Astrocyte of the spinal cord (primary cell): ENCODE measurements at regions not wholly inside any gene's neighbourhood (a gene's known extent, or its start where the extent isn't known, plus 50 kb on each side); places are given as distances from the start of the nearest gene placed in this dataset.

Experiments
- DNase-seq: peaks from one replicate; pipeline ENCODE4 v3.0.0; 2011; ENCODE audit warnings: low read depth, low spot score
- H3K4me3 ChIP-seq: 2 replicates; pipeline ENCODE4 v1.5.1; 2011; ENCODE audit warnings: low read depth, mild to moderate bottlenecking, low read length, moderate library complexity
- in situ Hi-C: cut with HindIII; loops from 2 replicates; pipeline ENCODE4 v1.10.0; 2017; ENCODE audit warnings: low sequenced_read_pairs
- TF ChIP-seq, protein P1 (sequence below): IDR thresholded peaks from 2 replicates; pipeline ENCODE4 v1.5.1; 2012; ENCODE audit warnings: low read depth, mild to moderate bottlenecking, low read length, inconsistent platforms

DNA sequence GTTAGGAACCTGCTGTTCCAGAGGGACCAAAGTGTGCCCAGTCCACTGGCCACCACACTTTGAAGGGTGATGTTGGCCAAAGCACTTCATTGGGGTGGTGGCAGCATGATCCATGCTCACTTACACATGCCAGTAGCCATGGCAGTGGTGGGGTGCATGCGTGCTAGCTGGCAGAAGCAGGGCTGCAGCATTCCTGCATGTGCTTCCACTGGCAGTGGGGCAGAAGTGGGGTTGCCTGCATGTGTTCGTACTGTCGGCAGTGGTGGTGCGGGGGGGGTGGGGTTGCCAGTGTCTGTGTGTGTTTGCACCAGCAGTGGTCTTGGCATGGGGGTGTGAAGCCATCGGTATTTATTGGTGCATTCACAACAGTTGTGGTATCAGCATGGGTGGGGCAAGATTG is 260.3 kb upstream of the ANKH start:
- in situ Hi-C loops: no loop called here
- DNase-seq: no peak
- no peak overlapping the region for H3K4me3 ChIP-seq
- TF ChIP-seq, protein P1, sequence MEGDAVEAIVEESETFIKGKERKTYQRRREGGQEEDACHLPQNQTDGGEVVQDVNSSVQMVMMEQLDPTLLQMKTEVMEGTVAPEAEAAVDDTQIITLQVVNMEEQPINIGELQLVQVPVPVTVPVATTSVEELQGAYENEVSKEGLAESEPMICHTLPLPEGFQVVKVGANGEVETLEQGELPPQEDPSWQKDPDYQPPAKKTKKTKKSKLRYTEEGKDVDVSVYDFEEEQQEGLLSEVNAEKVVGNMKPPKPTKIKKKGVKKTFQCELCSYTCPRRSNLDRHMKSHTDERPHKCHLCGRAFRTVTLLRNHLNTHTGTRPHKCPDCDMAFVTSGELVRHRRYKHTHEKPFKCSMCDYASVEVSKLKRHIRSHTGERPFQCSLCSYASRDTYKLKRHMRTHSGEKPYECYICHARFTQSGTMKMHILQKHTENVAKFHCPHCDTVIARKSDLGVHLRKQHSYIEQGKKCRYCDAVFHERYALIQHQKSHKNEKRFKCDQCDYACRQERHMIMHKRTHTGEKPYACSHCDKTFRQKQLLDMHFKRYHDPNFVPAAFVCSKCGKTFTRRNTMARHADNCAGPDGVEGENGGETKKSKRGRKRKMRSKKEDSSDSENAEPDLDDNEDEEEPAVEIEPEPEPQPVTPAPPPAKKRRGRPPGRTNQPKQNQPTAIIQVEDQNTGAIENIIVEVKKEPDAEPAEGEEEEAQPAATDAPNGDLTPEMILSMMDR: no peak

DNA sequence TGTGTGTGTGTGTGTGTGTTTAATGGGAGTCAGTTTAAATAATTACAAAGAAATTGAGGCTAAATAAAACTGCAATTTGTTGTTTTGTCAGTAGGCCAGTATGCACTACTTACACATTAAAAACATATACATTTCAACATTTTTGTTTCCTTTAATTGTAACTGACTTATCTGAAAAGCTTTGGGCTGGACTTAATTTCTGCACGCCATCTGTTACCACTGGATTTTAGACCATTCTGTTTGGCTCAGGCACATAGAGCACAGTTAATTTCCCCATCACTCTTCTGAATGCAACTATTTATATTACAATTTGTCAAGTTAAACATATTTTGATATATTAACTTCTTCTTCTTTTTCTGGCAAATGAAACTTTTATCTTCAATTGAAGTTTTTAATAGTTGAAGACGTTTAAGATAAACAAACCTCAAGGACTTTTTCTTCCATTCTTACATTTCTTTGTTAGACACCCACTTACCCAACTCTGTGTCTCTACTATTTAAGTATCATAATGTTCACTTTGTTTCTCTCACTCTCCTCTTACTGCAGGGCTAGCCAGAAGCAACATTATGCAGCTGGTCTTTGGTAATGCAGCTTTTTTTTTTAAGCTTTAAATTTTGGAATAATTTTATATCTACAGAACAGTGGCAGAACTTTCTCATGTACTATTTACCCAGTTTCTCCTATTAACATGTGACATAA is 253.4 kb upstream of the ANKH start:
- TF ChIP-seq, protein P1: no peak
- DNase-seq: no peak
- H3K4me3 ChIP-seq: no peak overlapping the region
- in situ Hi-C loops: no loop called here

DNA sequence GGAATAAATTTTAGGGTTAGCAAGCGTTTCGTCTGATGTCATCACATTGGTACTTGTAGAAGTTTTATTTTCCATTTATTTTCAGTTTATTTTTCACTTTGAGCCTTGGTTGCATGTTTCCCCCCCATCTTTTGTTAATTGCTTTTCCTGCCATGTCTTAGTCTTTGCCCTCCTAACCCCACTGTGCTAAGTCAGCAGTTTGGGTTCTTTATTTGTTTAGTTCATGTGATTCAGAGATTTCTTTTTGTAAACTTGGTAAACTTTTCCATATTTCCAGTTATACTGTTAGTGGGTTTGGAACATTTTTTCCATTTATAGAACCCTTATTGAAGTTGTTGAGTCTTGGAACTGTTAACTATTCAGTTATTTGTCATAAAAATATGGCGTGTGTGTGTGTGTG is 252.9 kb upstream of the ANKH start:
- TF ChIP-seq, protein P1: no peak
- no peak for DNase-seq
- in situ Hi-C loops: no loop called here
- H3K4me3 ChIP-seq: no peak overlapping the region

DNA sequence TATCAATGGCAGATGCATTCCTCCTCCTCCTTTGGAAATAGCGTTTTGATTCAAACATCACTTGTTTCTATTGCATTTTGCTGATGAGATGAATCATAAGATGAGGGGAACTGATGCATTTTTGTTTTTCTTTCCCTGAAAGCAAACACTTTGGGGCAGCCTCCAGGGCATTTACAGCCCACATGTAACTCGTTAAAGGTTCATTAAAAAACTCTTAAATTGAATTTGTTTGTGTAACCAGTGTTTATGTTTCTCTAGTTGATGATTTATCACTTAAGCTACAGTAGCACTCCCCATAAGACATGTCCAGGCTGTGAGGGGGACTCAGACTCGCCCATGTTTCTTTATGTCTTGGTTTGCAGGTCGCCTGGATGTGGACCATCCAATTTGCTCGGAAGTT is 246.1 kb upstream of the ANKH start:
- DNase-seq: no peak
- H3K4me3 ChIP-seq: no peak overlapping the region
- in situ Hi-C loops: no loop called here
- TF ChIP-seq, protein P1: no peak

DNA sequence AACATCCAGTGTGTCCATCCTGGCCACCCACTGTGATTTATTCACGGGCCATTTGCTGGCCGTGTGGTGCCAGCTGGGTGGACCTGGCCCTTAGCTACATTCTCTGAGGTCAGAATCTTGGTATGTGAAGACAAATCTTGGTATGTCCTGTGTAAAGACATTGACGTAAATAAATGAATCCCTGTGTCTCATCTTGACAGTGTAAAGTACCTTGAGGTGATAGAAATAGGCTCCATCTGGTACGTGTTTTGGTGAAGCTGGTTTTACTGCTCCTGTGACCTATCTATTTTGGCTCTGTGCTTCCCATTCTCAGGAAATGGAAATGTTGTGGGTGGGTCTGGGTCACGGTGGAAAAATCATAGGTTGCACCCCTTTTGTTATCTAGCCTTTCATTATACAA is 245.4 kb upstream of the ANKH start:
- TF ChIP-seq, protein P1: no peak
- H3K4me3 ChIP-seq: no peak overlapping the region
- in situ Hi-C loops: no loop called here
- DNase-seq: no peak

DNA sequence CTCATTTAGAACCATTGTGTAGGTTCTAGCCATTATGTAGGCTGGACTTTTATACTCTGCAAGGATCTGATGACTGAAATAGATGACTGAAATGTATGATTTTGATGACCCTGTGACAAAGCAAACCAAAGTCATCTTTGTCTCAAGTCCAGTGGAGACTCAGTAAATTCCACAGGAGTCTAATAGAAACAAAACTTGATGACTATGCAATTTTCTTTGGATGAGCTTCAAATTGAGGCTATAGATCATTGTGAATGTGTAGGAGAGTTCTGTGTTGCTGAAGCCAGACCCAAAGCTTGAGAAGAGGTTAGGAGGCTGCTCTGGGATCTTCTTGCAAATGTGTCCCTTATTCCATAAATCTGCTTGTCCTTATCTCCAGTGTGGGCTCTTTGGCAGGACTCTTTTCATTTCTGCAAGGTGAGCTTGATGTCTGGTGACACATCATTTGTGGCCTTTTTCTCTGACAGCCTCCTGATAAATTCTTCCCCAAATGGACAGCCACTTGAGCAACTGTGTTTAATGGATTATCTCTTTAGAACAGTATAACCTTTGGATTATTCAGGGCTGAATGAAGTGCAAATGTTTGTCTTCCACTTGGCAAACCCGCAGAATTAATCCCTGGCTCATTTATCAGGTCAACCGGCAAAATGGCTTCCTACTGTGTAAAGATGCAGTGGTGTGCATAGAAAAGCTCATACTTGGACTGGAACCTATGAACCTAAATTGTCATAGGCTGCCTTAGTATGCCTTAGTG is 235.1 kb upstream of the ANKH start:
- TF ChIP-seq, protein P1: no peak
- no peak for DNase-seq
- in situ Hi-C loops: no loop called here

More for the DNA sequence above, 235.1 kb upstream of the ANKH start:
- no peak overlapping the region for H3K4me3 ChIP-seq
